MM.1S (cell line): ENCODE measurements at regions not wholly inside any gene's neighbourhood (a gene's known extent, or its start where the extent isn't known, plus 50 kb on each side); places are given as distances from the start of the nearest gene placed in this dataset.

ENCODE experiments used
- DNase-seq: peaks from one replicate; pipeline ENCODE4 v3.0.0-alpha.2; 2015
- H2AFZ ChIP-seq: fragments of 300-600 bp; sonication (generic); 2 replicates; pipeline ENCODE4 v1.6.0; 2016; ENCODE audit warnings: antibody characterized with exemption, low read length
- H3F3A ChIP-seq: fragments of 300-600 bp; sonication (generic); 2 replicates; pipeline ENCODE4 v1.6.1; 2016; ENCODE audit warnings: mild to moderate bottlenecking, antibody characterized with exemption, low read length, moderate library complexity, mixed read lengths; ENCODE audit not compliant: insufficient read depth
- H3K27ac ChIP-seq: fragments of 300-600 bp; sonication (generic); 2 replicates; pipeline ENCODE4 v1.5.1; 2016; ENCODE audit warnings: mild to moderate bottlenecking, low read length
- H3K27me3 ChIP-seq: fragments of 300-600 bp; sonication (generic); replicated peaks from 2 replicates; pipeline ENCODE4 v1.6.0; 2016; ENCODE audit warnings: low read length; ENCODE audit not compliant: insufficient read depth
- H3K36me3 ChIP-seq: fragments of 300-600 bp; sonication (generic); replicated peaks from 2 replicates; pipeline ENCODE4 v1.6.1; 2016; ENCODE audit warnings: mild to moderate bottlenecking, low read length, mixed read lengths; ENCODE audit not compliant: insufficient read depth
- H3K4me1 ChIP-seq: fragments of 300-600 bp; sonication (generic); 2 replicates; pipeline ENCODE4 v1.6.1; 2016; ENCODE audit warnings: low read length, mixed read lengths
- H3K4me2 ChIP-seq: fragments of 300-600 bp; sonication (generic); 2 replicates; pipeline ENCODE4 v1.6.0; 2016; ENCODE audit warnings: low read depth, low read length
- H3K4me3 ChIP-seq: fragments of 300-600 bp; sonication (generic); 2 replicates; pipeline ENCODE4 v1.5.1; 2016; ENCODE audit warnings: low read length, mixed read lengths
- H3K79me2 ChIP-seq: fragments of 300-600 bp; sonication (generic); 2 replicates; pipeline ENCODE4 v1.6.1; 2016; ENCODE audit warnings: mixed run types, low read length, mixed read lengths
- H3K9ac ChIP-seq: fragments of 300-600 bp; sonication (generic); 2 replicates; pipeline ENCODE4 v1.6.1; 2016; ENCODE audit warnings: low read length, mixed read lengths
- H3K9me2 ChIP-seq: fragments of 300-600 bp; sonication (generic); replicated peaks from 2 replicates; pipeline ENCODE4 v1.6.1; 2016; ENCODE audit warnings: mild to moderate bottlenecking, low read length, mixed read lengths; ENCODE audit not compliant: insufficient read depth
- H3K9me3 ChIP-seq: fragments of 300-600 bp; sonication (generic); replicated peaks from 2 replicates; pipeline ENCODE4 v1.6.1; 2016; ENCODE audit warnings: mild to moderate bottlenecking, low read length, mixed read lengths; ENCODE audit not compliant: insufficient read depth
- H4K20me1 ChIP-seq: fragments of 300-600 bp; sonication (generic); 2 replicates; pipeline ENCODE4 v1.6.1; 2016; ENCODE audit warnings: mild to moderate bottlenecking, low read length, moderate library complexity, mixed read lengths; ENCODE audit not compliant: insufficient read depth
- CTCF ChIP-seq: fragments of 300-600 bp; sonication (generic); IDR thresholded peaks from 2 replicates; pipeline ENCODE4 v1.5.1; 2016; ENCODE audit warnings: antibody characterized with exemption, low read length, mixed read lengths
- EZH2 ChIP-seq: fragments of 300-600 bp; sonication (generic); optimal IDR thresholded peaks from 2 replicates; pipeline ENCODE3; 2017; ENCODE audit warnings: low read depth, mild to moderate bottlenecking, antibody characterized with exemption, low read length, mixed read lengths
- EZH2phosphoT487 ChIP-seq: fragments of 300-600 bp; sonication (generic); IDR thresholded peaks from 2 replicates; pipeline ENCODE4 v1.6.1; 2018; ENCODE audit warnings: antibody characterized with exemption, low read length

- no peaks in the 10 kb centered on the region for H3K79me2 ChIP-seq
- no peaks in the 10 kb centered on the region for H3F3A ChIP-seq
- no peak for DNase-seq
- no peak overlapping the region for H3K4me3 ChIP-seq
- no peak for TF ChIP-seq CTCF
- H3K36me3 ChIP-seq: no peaks in the 10 kb centered on the region
- H2AFZ ChIP-seq: no peak overlapping the region
- no peaks in the 10 kb centered on the region for H4K20me1 ChIP-seq
- H3K9me2 ChIP-seq: no peaks in the 10 kb centered on the region
- no peaks in the 10 kb centered on the region for H3K4me1 ChIP-seq
- no peak overlapping the region for H3K9ac ChIP-seq
- H3K9me3 ChIP-seq: no peaks in the 10 kb centered on the region
- no peak overlapping the region for H3K27ac ChIP-seq
- H3K27me3 ChIP-seq: no peaks in the 10 kb centered on the region
- H3K4me2 ChIP-seq: no peak overlapping the region
These were observed 530.9 kb upstream of the CBLB start for GRCh38 chr3:106399761-106400160.

GRCh38 chr3:106401666-106402490, 533.1 kb upstream of the CBLB start:
- H3F3A ChIP-seq: no peaks in the 10 kb centered on the region
- TF ChIP-seq CTCF (no peak), EZH2phosphoT487 (no peak), EZH2 (no peak)
- no peaks in the 10 kb centered on the region for H3K27me3 ChIP-seq
- no peak overlapping the region for H3K9ac ChIP-seq
- H3K27ac ChIP-seq: no peak overlapping the region
- no peaks in the 10 kb centered on the region for H3K9me2 ChIP-seq
- H3K4me3 ChIP-seq: no peak overlapping the region
- H4K20me1 ChIP-seq: no peaks in the 10 kb centered on the region
- no peaks in the 10 kb centered on the region for H3K9me3 ChIP-seq
- H2AFZ ChIP-seq: no peak overlapping the region
- no peak for DNase-seq
- H3K4me2 ChIP-seq: no peak overlapping the region
- no peaks in the 10 kb centered on the region for H3K36me3 ChIP-seq
- no peaks in the 10 kb centered on the region for H3K4me1 ChIP-seq
- H3K79me2 ChIP-seq: no peaks in the 10 kb centered on the region

- no peaks in the 10 kb centered on the region for H3K36me3 ChIP-seq
- no peaks in the 10 kb centered on the region for H3K9me3 ChIP-seq
- TF ChIP-seq EZH2: no peak
- no peak for TF ChIP-seq CTCF
- no peak for TF ChIP-seq EZH2phosphoT487
- no peaks in the 10 kb centered on the region for H3K27me3 ChIP-seq
- H4K20me1 ChIP-seq: no peaks in the 10 kb centered on the region
- H3F3A ChIP-seq: no peaks in the 10 kb centered on the region
- H3K9ac ChIP-seq: no peak overlapping the region
- H3K27ac ChIP-seq: no peak overlapping the region
- DNase-seq: no peak
- H3K4me3 ChIP-seq: no peak overlapping the region
- no peaks in the 10 kb centered on the region for H3K79me2 ChIP-seq
- H3K4me1 ChIP-seq: no peaks in the 10 kb centered on the region
- H2AFZ ChIP-seq: no peak overlapping the region
- no peaks in the 10 kb centered on the region for H3K9me2 ChIP-seq
- no peak overlapping the region for H3K4me2 ChIP-seq
These were observed 534.7 kb upstream of the CBLB start for GRCh38 chr3:106403371-106404145.
